A549 (cell line): ENCODE measurements at regions not wholly inside any gene's neighbourhood (a gene's known extent, or its start where the extent isn't known, plus 50 kb on each side); places are given as distances from the start of the nearest gene placed in this dataset.
A peak's percentile ranks its signal among the peaks of the same experiment; 100 is the strongest.

Source experiments
- ATAC-seq, 2 experiments: fragments of 200-7000 bp in 1 of 2; fragments of >200 bp in 1 of 2; cut with Nextera tagmentation in 1 of 2; cut with Tn5 transposase in 1 of 2; 3 replicates each; pipeline versions ENCODE4 v1.8.0 to v1.9.1; 2018 to 2020; ENCODE audit warnings: mild to moderate bottlenecking in 1 of 2, moderate library complexity in 1 of 2
- CTCF ChIA-PET: fragments of 300-600 bp; sonication (Branson Sonifier 250); formaldehyde crosslinking; extraction: SDS; loops from one replicate; lab custom pipeline; 2021; ENCODE audit warnings: antibody characterized with exemption, inconsistent platforms; lab: Yijun Ruan, JAX
- POLR2A ChIA-PET: fragments of 350-600 bp; formaldehyde crosslinking; extraction: SDS; loops from one replicate; lab custom pipeline; 2021; ENCODE audit warnings: antibody characterized with exemption, inconsistent platforms; lab: Yijun Ruan, JAX
- DNase-seq, 2 experiments: peaks; one replicate each; pipeline versions ENCODE4 v3.0.0 to v3.0.0-alpha.2; 2011 to 2016; ENCODE audit warnings: low read depth in 1 of 2, low spot score in 1 of 2
- FAIRE-seq: peaks from 2 replicates; lab custom pipeline; 2011; peaks lifted over from hg19 to GRCh38; lab: Jason Lieb, UNC
- H3K27ac ChIP-seq, 2 experiments: fragments of >200 bp; sonication (Bioruptor Twin); formaldehyde crosslinking; 3 replicates each; pipeline ENCODE4 v1.5.1; 2016 to 2017
- H3K4me1 ChIP-seq: fragments of >200 bp; sonication (Bioruptor Twin); formaldehyde crosslinking; 3 replicates; pipeline ENCODE4 v1.6.1; 2016
- H3K4me2 ChIP-seq: fragments of >200 bp; sonication (Bioruptor Twin); formaldehyde crosslinking; 3 replicates; pipeline ENCODE4 v1.6.1; 2016
- H3K4me3 ChIP-seq: fragments of >200 bp; sonication (Bioruptor Twin); formaldehyde crosslinking; 3 replicates; pipeline ENCODE4 v1.5.1; 2016
- H3K9me3 ChIP-seq: fragments of >200 bp; sonication (Bioruptor Twin); formaldehyde crosslinking; 3 replicates; pipeline ENCODE4 v1.6.1; 2016
- ELK1 ChIP-seq: fragments of 150-350 bp; IDR thresholded peaks from 2 replicates; pipeline ENCODE4 v1.6.1; 2014; ENCODE audit warnings: low read depth, mild to moderate bottlenecking, low read length
- EP300 ChIP-seq, 2 experiments: fragments of >200 bp; sonication (Bioruptor Twin); formaldehyde crosslinking; IDR thresholded peaks; 2 replicates in 1 of 2; 3 replicates in 1 of 2; pipeline ENCODE4 v1.6.1; 2016 to 2017
- HOXB13 ChIP-seq: fragments of 250-450 bp; sonication (Bioruptor Pico); IDR thresholded peaks from 2 replicates; pipeline ENCODE4 v1.5.0; 2020; ENCODE audit warnings: low read depth, mild to moderate bottlenecking, moderate library complexity
- HOXB5 ChIP-seq: fragments of 250-450 bp; sonication (Bioruptor Pico); IDR thresholded peaks from 2 replicates; pipeline ENCODE4 v1.5.0; 2020; ENCODE audit warnings: mild to moderate bottlenecking, moderate library complexity
- JUN ChIP-seq, 2 experiments: fragments of >200 bp; sonication (Bioruptor Twin); formaldehyde crosslinking; IDR thresholded peaks; 2 replicates in 1 of 2; 3 replicates in 1 of 2; pipeline ENCODE4 v1.6.1; 2016 to 2017
- JUNB ChIP-seq: fragments of >200 bp; sonication (Bioruptor Twin); formaldehyde crosslinking; IDR thresholded peaks from 2 replicates; pipeline ENCODE4 v1.6.1; 2016
- KDM1A ChIP-seq: fragments of 200-600 bp; sonication (generic); IDR thresholded peaks from 2 replicates; pipeline ENCODE4 v1.6.1; 2016; ENCODE audit warnings: low read depth, mild to moderate bottlenecking
- KDM5A ChIP-seq: fragments of 200-600 bp; sonication (generic); IDR thresholded peaks from 2 replicates; pipeline ENCODE4 v1.6.1; 2016; ENCODE audit warnings: antibody characterized with exemption, mild to moderate bottlenecking
- MAFK ChIP-seq: fragments of 450-650 bp; IDR thresholded peaks from 2 replicates; pipeline ENCODE4 v1.6.1; 2014; ENCODE audit not compliant: partially characterized antibody
- NPAS2 ChIP-seq: fragments of 250-450 bp; sonication (Bioruptor Pico); IDR thresholded peaks from 2 replicates; pipeline ENCODE4 v1.8.0; 2022; ENCODE audit warnings: mild to moderate bottlenecking, moderate library complexity, borderline replicate concordance
- RAD21 ChIP-seq, 2 experiments: fragments of >200 bp in 1 of 2; sonication (Bioruptor Twin) in 1 of 2; formaldehyde crosslinking in 1 of 2; IDR thresholded peaks in 1 of 2; conservative IDR thresholded peaks in 1 of 2; 2 replicates in 1 of 2; 3 replicates in 1 of 2; pipeline ENCODE4 v1.6.1; 2012 to 2018; ENCODE audit warnings: inconsistent platforms in 1 of 2
- RNF2 ChIP-seq: fragments of 200-600 bp; sonication (generic); IDR thresholded peaks from 2 replicates; pipeline ENCODE4 v1.6.1; 2016; ENCODE audit warnings: low read depth, mild to moderate bottlenecking, antibody characterized with exemption, moderate library complexity, borderline replicate concordance
- TP53 ChIP-seq: fragments of 250-450 bp; sonication (Bioruptor Pico); IDR thresholded peaks from 2 replicates; pipeline ENCODE4 v1.5.0; 2021; ENCODE audit warnings: mild to moderate bottlenecking, moderate library complexity
- ZC3H11A ChIP-seq: fragments of 450-650 bp; IDR thresholded peaks from 2 replicates; pipeline ENCODE4 v1.6.1; 2014; ENCODE audit warnings: antibody characterized with exemption, mild to moderate bottlenecking
- whole genome bisulfite sequencing: methylation state at CpG from one replicate; pipeline ENCODE4 v1.1.6; 2017; ENCODE audit errors: missing lambda C conversion rate; 5-methylcytosine and 5-hydroxymethylcytosine counted together
- TF ChIP-seq, protein P1 (sequence below): fragments of 250-450 bp; sonication (Bioruptor Pico); IDR thresholded peaks from 2 replicates; pipeline ENCODE4 v1.5.0; 2020; ENCODE audit warnings: low read depth, mild to moderate bottlenecking, moderate library complexity
- TF ChIP-seq, protein P2 (sequence below): fragments of >200 bp; sonication (Bioruptor Twin); formaldehyde crosslinking; IDR thresholded peaks from 3 replicates; pipeline ENCODE4 v1.6.1; 2016
- TF ChIP-seq, protein P3 (sequence below): fragments of >200 bp; sonication (Bioruptor Twin); formaldehyde crosslinking; IDR thresholded peaks from 3 replicates; pipeline ENCODE4 v1.5.1; 2016
- TF ChIP-seq, protein P4 (sequence below): IDR thresholded peaks from 2 replicates; pipeline ENCODE4 v1.6.1; 2012

GRCh38 chr21:28132713-28133112 is 860.0 kb downstream of the LTN1 start:
- DNase-seq (no peak), FAIRE-seq (no peak), ATAC-seq (no peak)
- Histone ChIP-seq H3K9me3 (no peaks in the 10 kb centered on the region), H3K4me2 (no peak overlapping the region), H3K27ac (no peak overlapping the region), H3K4me1 (no peaks in the 10 kb centered on the region), H3K4me3 (no peak overlapping the region)
- ChIA-PET CTCF (no interaction called here), POLR2A (no interaction called here)
- 0% methylated on average over 1 of the region's 1 CpG for WGBS
- TF ChIP-seq, protein P1, sequence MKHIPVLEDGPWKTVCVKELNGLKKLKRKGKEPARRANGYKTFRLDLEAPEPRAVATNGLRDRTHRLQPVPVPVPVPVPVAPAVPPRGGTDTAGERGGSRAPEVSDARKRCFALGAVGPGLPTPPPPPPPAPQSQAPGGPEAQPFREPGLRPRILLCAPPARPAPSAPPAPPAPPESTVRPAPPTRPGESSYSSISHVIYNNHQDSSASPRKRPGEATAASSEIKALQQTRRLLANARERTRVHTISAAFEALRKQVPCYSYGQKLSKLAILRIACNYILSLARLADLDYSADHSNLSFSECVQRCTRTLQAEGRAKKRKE (CRISPR knock-in tag) = no peak
- TF ChIP-seq TP53 (CRISPR knock-in tag) = no peak
- TF ChIP-seq, protein P2, sequence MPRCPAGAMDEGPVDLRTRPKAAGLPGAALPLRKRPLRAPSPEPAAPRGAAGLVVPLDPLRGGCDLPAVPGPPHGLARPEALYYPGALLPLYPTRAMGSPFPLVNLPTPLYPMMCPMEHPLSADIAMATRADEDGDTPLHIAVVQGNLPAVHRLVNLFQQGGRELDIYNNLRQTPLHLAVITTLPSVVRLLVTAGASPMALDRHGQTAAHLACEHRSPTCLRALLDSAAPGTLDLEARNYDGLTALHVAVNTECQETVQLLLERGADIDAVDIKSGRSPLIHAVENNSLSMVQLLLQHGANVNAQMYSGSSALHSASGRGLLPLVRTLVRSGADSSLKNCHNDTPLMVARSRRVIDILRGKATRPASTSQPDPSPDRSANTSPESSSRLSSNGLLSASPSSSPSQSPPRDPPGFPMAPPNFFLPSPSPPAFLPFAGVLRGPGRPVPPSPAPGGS = no peak
- TF ChIP-seq, protein P3, sequence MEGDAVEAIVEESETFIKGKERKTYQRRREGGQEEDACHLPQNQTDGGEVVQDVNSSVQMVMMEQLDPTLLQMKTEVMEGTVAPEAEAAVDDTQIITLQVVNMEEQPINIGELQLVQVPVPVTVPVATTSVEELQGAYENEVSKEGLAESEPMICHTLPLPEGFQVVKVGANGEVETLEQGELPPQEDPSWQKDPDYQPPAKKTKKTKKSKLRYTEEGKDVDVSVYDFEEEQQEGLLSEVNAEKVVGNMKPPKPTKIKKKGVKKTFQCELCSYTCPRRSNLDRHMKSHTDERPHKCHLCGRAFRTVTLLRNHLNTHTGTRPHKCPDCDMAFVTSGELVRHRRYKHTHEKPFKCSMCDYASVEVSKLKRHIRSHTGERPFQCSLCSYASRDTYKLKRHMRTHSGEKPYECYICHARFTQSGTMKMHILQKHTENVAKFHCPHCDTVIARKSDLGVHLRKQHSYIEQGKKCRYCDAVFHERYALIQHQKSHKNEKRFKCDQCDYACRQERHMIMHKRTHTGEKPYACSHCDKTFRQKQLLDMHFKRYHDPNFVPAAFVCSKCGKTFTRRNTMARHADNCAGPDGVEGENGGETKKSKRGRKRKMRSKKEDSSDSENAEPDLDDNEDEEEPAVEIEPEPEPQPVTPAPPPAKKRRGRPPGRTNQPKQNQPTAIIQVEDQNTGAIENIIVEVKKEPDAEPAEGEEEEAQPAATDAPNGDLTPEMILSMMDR = no peak
- TF ChIP-seq KDM5A = no peak
- TF ChIP-seq ZC3H11A = no peak
- TF ChIP-seq HOXB5 (CRISPR knock-in tag) = no peak
- TF ChIP-seq, protein P4, sequence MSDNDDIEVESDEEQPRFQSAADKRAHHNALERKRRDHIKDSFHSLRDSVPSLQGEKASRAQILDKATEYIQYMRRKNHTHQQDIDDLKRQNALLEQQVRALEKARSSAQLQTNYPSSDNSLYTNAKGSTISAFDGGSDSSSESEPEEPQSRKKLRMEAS = no peak
- no peak for TF ChIP-seq KDM1A
- TF ChIP-seq NPAS2 = no peak
- no peak for TF ChIP-seq MAFK
- TF ChIP-seq RAD21 (conservative IDR thresholded peaks at IDR 0.05 in 1 of 2, IDR thresholded peaks at IDR 0.05 in 1 of 2) = no peak

- H3K27ac ChIP-seq = no peak overlapping the region
- ATAC-seq (no peak), DNase-seq (no peak)
- 1% methylated on average over 2 of the region's 2 CpGs for WGBS
- ChIA-PET CTCF (no interaction called here), POLR2A (no interaction called here)
- TF ChIP-seq JUNB (no peak), HOXB13 (CRISPR knock-in tag) (no peak), JUN (IDR thresholded peaks at IDR 0.05) (no peak), MAFK (peak; percentile 61)
- TF ChIP-seq, protein P4 = no peak
- TF ChIP-seq, all 56 proteins: peak for 1
- H3K9me3 ChIP-seq = no peaks in the 10 kb centered on the region
- H3K4me3 ChIP-seq = no peak overlapping the region
- no peaks in the 10 kb centered on the region for H3K4me1 ChIP-seq
- no peak for FAIRE-seq
- no peak overlapping the region for H3K4me2 ChIP-seq
Measured at GRCh38 chr21:28127175-28127785, 865.4 kb downstream of the LTN1 start.

GRCh38 chr21:28126521-28127174 is 866.0 kb downstream of the LTN1 start:
- H3K4me1 ChIP-seq = no peaks in the 10 kb centered on the region
- no peak overlapping the region for H3K4me2 ChIP-seq
- no peak for TF ChIP-seq EP300 (IDR thresholded peaks at IDR 0.05)
- no peak for TF ChIP-seq NPAS2
- no peak for TF ChIP-seq RNF2
- TF ChIP-seq ELK1 = no peak
- no peaks in the 10 kb centered on the region for H3K9me3 ChIP-seq
- POLR2A ChIA-PET = no interaction called here
- CTCF ChIA-PET = no interaction called here
- ATAC-seq = no peak
- no peak overlapping the region for H3K27ac ChIP-seq
- no peak for DNase-seq
- WGBS = 0% methylated on average over 1 of the region's 1 CpG
- H3K4me3 ChIP-seq = no peak overlapping the region
- no peak for FAIRE-seq
